HCT116 (cell line): ENCODE measurements at regions not wholly inside any gene's neighbourhood (a gene's known extent, or its start where the extent isn't known, plus 50 kb on each side); places are given as distances from the start of the nearest gene placed in this dataset.

ENCODE experiments used
- ATAC-seq: fragments of 200-7000 bp; cut with Tn5 transposase; 2 replicates; pipeline ENCODE4 v1.9.1; 2020; ENCODE audit warnings: mild to moderate bottlenecking, moderate library complexity
- BruUV-seq: library from RNA; stranded (reverse); fragments of 400-500 nt; replicated peaks from 2 replicates; lab custom pipeline; 2021; lab: Mats Ljungman, UMichigan
- CTCF ChIA-PET: fragments of 300-600 bp; sonication (Branson Sonifier 250); formaldehyde crosslinking; loops from one replicate; lab custom pipeline; 2021; ENCODE audit warnings: antibody characterized with exemption; lab: Charles Lee
- POLR2A ChIA-PET: fragments of 300-600, 350-600 bp; sonication (Branson Sonifier 250); formaldehyde crosslinking; loops from one replicate; lab custom pipeline; 2021; ENCODE audit warnings: antibody characterized with exemption; lab: Charles Lee
- RAD21 ChIA-PET, 2 experiments: fragments of 300-600 bp; sonication (Branson Sonifier 250); formaldehyde crosslinking; loops; one replicate each; lab custom pipeline; 2023; ENCODE audit warnings: low total read pairs in 2 of 2; ENCODE audit not compliant: uncharacterized antibody in 2 of 2, unreplicated experiment in 2 of 2, low non-redundant PET in 1 of 2; lab: Charles Lee
- DNase-seq: peaks from one replicate; pipeline ENCODE4 v3.0.0-alpha.2; 2010; ENCODE audit warnings: low read depth, low spot score
- H2AFZ ChIP-seq: fragments of 200-600 bp; shearing (Covaris generic), sonication (generic); 2 replicates; pipeline ENCODE4 v1.6.1; 2017; ENCODE audit warnings: low read depth, mixed run types, mixed read lengths, antibody characterized with exemption, low read length; ENCODE audit not compliant: poor library complexity, severe bottlenecking
- H3K27ac ChIP-seq: 2 replicates; pipeline ENCODE4 v1.5.1; 2012; ENCODE audit warnings: low read depth, low read length
- H3K27me3 ChIP-seq: fragments of 200-600 bp; sonication (generic); 2 replicates; pipeline ENCODE4 v1.6.1; 2016; ENCODE audit warnings: mixed run types, low read length, mixed read lengths; ENCODE audit not compliant: insufficient read depth
- H3K36me3 ChIP-seq, 2 experiments: fragments of 200-500 bp in 1 of 2; fragments of 200-600 bp in 1 of 2; sonication (Bioruptor generic) in 1 of 2; sonication (generic) in 1 of 2; 2 replicates each; pipeline versions ENCODE4 v1.5.1 to v1.6.1; 2014 to 2016; ENCODE audit warnings: low read length in 2 of 2, inconsistent platforms in 1 of 2, mixed read lengths in 1 of 2, mixed run types in 1 of 2; ENCODE audit not compliant: insufficient read depth in 2 of 2, control insufficient read depth in 1 of 2
- H3K4me1 ChIP-seq, 2 experiments: fragments of 200-600 bp in 1 of 2; sonication (generic) in 1 of 2; 2 replicates each; pipeline versions ENCODE4 v1.5.1 to v1.6.1; 2012 to 2017; ENCODE audit warnings: low read length in 2 of 2, inconsistent platforms in 1 of 2, mild to moderate bottlenecking in 1 of 2, mixed read lengths in 1 of 2, mixed run types in 1 of 2, moderate library complexity in 1 of 2; ENCODE audit not compliant: insufficient read depth in 2 of 2, control insufficient read depth in 1 of 2
- H3K4me2 ChIP-seq: fragments of 200-600 bp; sonication (generic); 2 replicates; pipeline ENCODE4 v1.6.1; 2017; ENCODE audit warnings: mixed run types, low read length, mixed read lengths
- H3K4me3 ChIP-seq, 2 experiments: fragments of 200-600 bp in 1 of 2; sonication (generic) in 1 of 2; replicated peaks in 1 of 2; 2 replicates each; pipeline ENCODE4 v1.5.1; 2011 to 2016; ENCODE audit warnings: low read length in 2 of 2, control low read depth in 1 of 2, low read depth in 1 of 2, mild to moderate bottlenecking in 1 of 2, mixed read lengths in 1 of 2, mixed run types in 1 of 2
- H3K79me2 ChIP-seq: fragments of 200-600 bp; sonication (generic); 2 replicates; pipeline ENCODE4 v1.6.1; 2017; ENCODE audit warnings: mild to moderate bottlenecking, mixed run types, low read length, moderate library complexity, mixed read lengths; ENCODE audit not compliant: insufficient read depth
- H3K9ac ChIP-seq: fragments of 200-600 bp; sonication (generic); 2 replicates; pipeline ENCODE4 v1.6.1; 2016; ENCODE audit warnings: low read length, mixed read lengths
- H3K9me2 ChIP-seq: fragments of 200-600 bp; sonication (generic), shearing (Covaris generic); 2 replicates; pipeline ENCODE4 v1.6.1; 2017; ENCODE audit warnings: mixed run types, mild to moderate bottlenecking, moderate library complexity; ENCODE audit not compliant: insufficient read depth
- H3K9me3 ChIP-seq, 2 experiments: fragments of 200-500 bp in 1 of 2; fragments of 200-600 bp in 1 of 2; sonication (Bioruptor generic) in 1 of 2; sonication (generic) in 1 of 2; 2 replicates each; pipeline ENCODE4 v1.6.1; 2014 to 2017; ENCODE audit warnings: low read length in 2 of 2, mixed read lengths in 2 of 2, inconsistent platforms in 1 of 2, low read depth in 1 of 2, mild to moderate bottlenecking in 1 of 2, mixed run types in 1 of 2, moderate library complexity in 1 of 2; ENCODE audit not compliant: control insufficient read depth in 1 of 2, insufficient read depth in 1 of 2
- H4K20me1 ChIP-seq: fragments of 200-600 bp; sonication (generic), shearing (Covaris generic); 2 replicates; pipeline ENCODE4 v1.6.1; 2017; ENCODE audit warnings: mixed run types, mild to moderate bottlenecking, moderate library complexity; ENCODE audit not compliant: insufficient read depth
- CBX3 ChIP-seq: IDR thresholded peaks from 2 replicates; pipeline ENCODE4 v1.6.1; 2012; ENCODE audit warnings: low read depth
- CTCF ChIP-seq, 3 experiments: fragments of 200-600 bp in 1 of 3; sonication (generic) in 1 of 3; IDR thresholded peaks in 2 of 3; conservative IDR thresholded peaks in 1 of 3; 2 replicates each; pipeline ENCODE4 v1.5.1; 2012 to 2017; ENCODE audit warnings: low read depth in 2 of 3, low read length in 2 of 3, antibody characterized with exemption in 1 of 3, borderline replicate concordance in 1 of 3, control low read depth in 1 of 3, mild to moderate bottlenecking in 1 of 3, mixed read lengths in 1 of 3, mixed run types in 1 of 3, moderate library complexity in 1 of 3; ENCODE audit not compliant: insufficient read depth in 1 of 3
- EGR1 ChIP-seq: IDR thresholded peaks from 2 replicates; pipeline ENCODE4 v1.6.1; 2012; ENCODE audit warnings: low read depth
- ELF1 ChIP-seq: IDR thresholded peaks from 2 replicates; pipeline ENCODE4 v1.6.1; 2012; ENCODE audit warnings: low read depth, borderline replicate concordance
- EZH2phosphoT487 ChIP-seq: fragments of 200-600 bp; IDR thresholded peaks from 2 replicates; pipeline ENCODE4 v1.6.1; 2018; ENCODE audit warnings: antibody characterized with exemption, borderline replicate concordance
- FOSL1 ChIP-seq: IDR thresholded peaks from 2 replicates; pipeline ENCODE4 v1.6.1; 2012; ENCODE audit warnings: low read depth
- JUND ChIP-seq: IDR thresholded peaks from 2 replicates; pipeline ENCODE4 v1.6.1; 2012
- MAX ChIP-seq: IDR thresholded peaks from 2 replicates; pipeline ENCODE4 v1.6.1; 2012
- POLR2A ChIP-seq: IDR thresholded peaks from 2 replicates; pipeline ENCODE4 v1.7.0; 2011; ENCODE audit warnings: borderline replicate concordance; ENCODE audit not compliant: insufficient read depth, insufficient read length; ENCODE audit errors: extremely low read depth
- POLR2AphosphoS5 ChIP-seq: IDR thresholded peaks from 2 replicates; pipeline ENCODE4 v1.6.1; 2011; ENCODE audit warnings: mild to moderate bottlenecking, low read depth, low read length, moderate library complexity
- RAD21 ChIP-seq: IDR thresholded peaks from 2 replicates; pipeline ENCODE4 v1.6.1; 2012; ENCODE audit warnings: low read depth, mild to moderate bottlenecking
- SP1 ChIP-seq: IDR thresholded peaks from 2 replicates; pipeline ENCODE4 v1.6.1; 2012; ENCODE audit warnings: low read depth
- SRF ChIP-seq: IDR thresholded peaks from 2 replicates; pipeline ENCODE4 v1.6.1; 2012; ENCODE audit warnings: low read depth
- TCF7L2 ChIP-seq: IDR thresholded peaks from 2 replicates; pipeline ENCODE4 v1.7.0; 2011; ENCODE audit warnings: borderline replicate concordance, inconsistent platforms; ENCODE audit not compliant: insufficient read depth, insufficient read length; ENCODE audit errors: extremely low read depth
- YY1 ChIP-seq: IDR thresholded peaks from 2 replicates; pipeline ENCODE4 v1.6.1; 2011; ENCODE audit warnings: low read length, low read depth, moderate library complexity, mild to moderate bottlenecking; ENCODE audit not compliant: insufficient replicate concordance; ENCODE audit errors: extremely low read depth
- ZFX ChIP-seq: fragments of 450-650 bp; IDR thresholded peaks from 2 replicates; pipeline ENCODE4 v1.6.1; 2017
- intact Hi-C: fragments of 100-400 bp; cut with micrococcal nuclease; formaldehyde crosslinking; loops from 2 replicates; pipeline ENCODE4 v1.10.0; 2022
- TF ChIP-seq, protein P1 (sequence below): IDR thresholded peaks from 2 replicates; pipeline ENCODE4 v1.6.1; 2012

DNA sequence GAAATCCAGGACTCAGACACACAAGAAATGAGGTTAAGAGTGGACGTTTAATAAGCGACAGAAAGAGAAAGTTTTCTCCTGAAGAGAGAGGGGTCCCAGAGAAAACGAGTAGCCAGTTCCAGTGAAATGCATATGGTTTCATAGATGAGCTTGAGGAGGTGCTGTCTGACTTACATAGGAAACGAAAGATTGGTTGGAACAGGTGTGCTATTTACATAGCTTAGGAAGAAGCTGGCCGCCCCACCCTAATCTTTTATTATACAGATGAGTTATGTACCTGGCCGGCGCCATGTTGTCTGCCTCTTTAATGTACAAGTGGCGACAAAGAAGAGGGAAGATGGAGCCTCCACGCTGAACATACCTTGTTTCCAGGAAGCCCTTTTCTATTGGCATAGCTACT, 223.0 kb downstream of the SLC6A15 start:
- POLR2A ChIA-PET = no interaction called here
- Histone ChIP-seq H3K4me2 (no peak overlapping the region), H3K9me2 (no peaks in the 10 kb centered on the region), H3K9ac (no peak overlapping the region), H3K4me1 (no peaks in the 10 kb centered on the region), H3K9me3 (no peaks in the 10 kb centered on the region), H3K27me3 (no peaks in the 10 kb centered on the region), H4K20me1 (no peaks in the 10 kb centered on the region), H3K4me3 (no peak overlapping the region), H3K27ac (no peak overlapping the region), H2AFZ (no peak overlapping the region), H3K79me2 (no peaks in the 10 kb centered on the region), H3K36me3 (no peaks in the 10 kb centered on the region)
- CTCF ChIA-PET = no interaction called here
- TF ChIP-seq ZFX = no peak
- no peak for TF ChIP-seq MAX
- TF ChIP-seq CTCF (IDR thresholded peaks at IDR 0.05 in 2 of 3, conservative IDR thresholded peaks at IDR 0.05 in 1 of 3; ENCODE audit: borderline replicate concordance in 1 of 3, insufficient read depth in 1 of 3, low read depth in 2 of 3, low read length in 2 of 3) = no peak
- no peak for TF ChIP-seq JUND
- TF ChIP-seq POLR2AphosphoS5 = no peak
- no peak for TF ChIP-seq RAD21
- TF ChIP-seq SP1 = no peak
- no peak for TF ChIP-seq EZH2phosphoT487
- no peak for TF ChIP-seq ELF1
- TF ChIP-seq YY1 = no peak
- TF ChIP-seq EGR1 = no peak
- TF ChIP-seq FOSL1 = no peak
- no peak for TF ChIP-seq TCF7L2
- no peak for TF ChIP-seq POLR2A
- TF ChIP-seq CBX3 = no peak
- TF ChIP-seq, protein P1, sequence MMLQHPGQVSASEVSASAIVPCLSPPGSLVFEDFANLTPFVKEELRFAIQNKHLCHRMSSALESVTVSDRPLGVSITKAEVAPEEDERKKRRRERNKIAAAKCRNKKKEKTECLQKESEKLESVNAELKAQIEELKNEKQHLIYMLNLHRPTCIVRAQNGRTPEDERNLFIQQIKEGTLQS = no peak
- no peak for TF ChIP-seq SRF
- DNase-seq (no peak), ATAC-seq (no peak)
- intact Hi-C loops = no loop called here
- RAD21 ChIA-PET = no interaction called here
- no TSS peak for BruUV-seq
